GM19035 (cell line): ENCODE measurements at regions not wholly inside any gene's neighbourhood (a gene's known extent, or its start where the extent isn't known, plus 50 kb on each side); places are given as distances from the start of the nearest gene placed in this dataset.

Experiments used
- ATAC-seq: cut with Tn5 transposase; IDR thresholded peaks from one replicate; pipeline ENCODE4 v1.9.1; 2021; ENCODE audit not compliant: unreplicated experiment

GRCh38 chr18:39396168-39396567, 1830.6 kb upstream of the CELF4 start:
- ATAC-seq, result no peak

DNA sequence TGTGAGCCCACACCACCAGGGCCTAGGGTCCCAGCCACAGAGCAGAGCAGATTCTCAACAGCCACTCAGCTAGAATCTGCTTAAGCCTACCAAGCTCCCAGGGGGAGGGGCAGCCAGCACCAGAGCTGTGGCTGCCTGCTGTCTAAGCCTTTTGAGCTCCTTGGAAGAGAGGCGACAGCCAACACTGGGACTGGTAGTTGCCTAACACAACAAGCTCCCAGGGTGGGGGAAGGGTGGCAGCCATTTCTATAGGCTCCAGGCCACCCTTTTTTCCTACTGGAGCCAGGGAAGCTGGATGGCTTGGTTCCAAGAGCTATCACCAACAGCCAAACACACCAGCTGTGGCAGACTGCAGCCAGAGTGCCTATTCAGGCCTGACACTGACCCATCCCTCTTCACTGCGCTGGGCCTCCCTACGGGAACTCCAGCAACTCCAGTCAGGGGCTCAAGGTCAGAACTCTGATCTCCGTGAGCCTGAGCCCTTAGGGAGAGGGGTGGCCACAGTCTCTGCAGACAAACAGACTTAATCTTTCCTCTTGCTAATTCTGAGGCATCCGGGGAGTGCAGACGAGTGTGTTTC, 1824.3 kb upstream of the CELF4 start:
- no peak for ATAC-seq

DNA sequence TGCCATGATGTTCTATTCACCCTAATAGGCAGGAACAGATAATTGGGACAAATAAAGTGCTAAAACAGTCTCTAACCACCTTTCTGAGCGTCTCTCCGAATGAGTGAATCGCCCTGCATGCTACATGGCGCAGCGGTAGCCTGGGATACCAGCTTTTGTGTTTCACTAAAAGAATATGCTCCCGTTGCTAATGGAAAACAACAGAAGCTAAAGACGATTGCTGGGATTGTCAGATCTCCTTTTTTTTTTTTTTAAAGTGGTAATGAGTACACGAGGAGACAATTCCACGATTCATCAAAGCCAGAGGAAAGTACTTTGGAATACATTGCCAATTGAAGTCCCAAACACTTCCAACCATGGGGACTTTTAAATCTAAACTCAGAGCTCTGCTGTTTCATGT, 1815.3 kb upstream of the CELF4 start:
- no peak for ATAC-seq

GRCh38 chr18:39380186-39380725, 1814.7 kb upstream of the CELF4 start:
- ATAC-seq, result no peak

GRCh38 chr18:39375066-39375465, 1809.5 kb upstream of the CELF4 start:
- ATAC-seq, result no peak

- ATAC-seq, result no peak
These were observed 1806.4 kb upstream of the CELF4 start for GRCh38 chr18:39371996-39372395.

- no peak for ATAC-seq
These were observed 1801.1 kb upstream of the CELF4 start for GRCh38 chr18:39366656-39367055.

- ATAC-seq, result no peak
These were observed 1800.4 kb upstream of the CELF4 start for GRCh38 chr18:39365836-39366485.

- ATAC-seq, result no peak
These were observed 1794.5 kb upstream of the CELF4 start for GRCh38 chr18:39360072-39360471.

GRCh38 chr18:39359636-39360035, 1794.0 kb upstream of the CELF4 start:
- no peak for ATAC-seq

- ATAC-seq, result no peak
These were observed 1785.3 kb upstream of the CELF4 start for GRCh38 chr18:39350945-39351344.

- ATAC-seq, result no peak
These were observed 1784.2 kb upstream of the CELF4 start for GRCh38 chr18:39349801-39350200.

DNA sequence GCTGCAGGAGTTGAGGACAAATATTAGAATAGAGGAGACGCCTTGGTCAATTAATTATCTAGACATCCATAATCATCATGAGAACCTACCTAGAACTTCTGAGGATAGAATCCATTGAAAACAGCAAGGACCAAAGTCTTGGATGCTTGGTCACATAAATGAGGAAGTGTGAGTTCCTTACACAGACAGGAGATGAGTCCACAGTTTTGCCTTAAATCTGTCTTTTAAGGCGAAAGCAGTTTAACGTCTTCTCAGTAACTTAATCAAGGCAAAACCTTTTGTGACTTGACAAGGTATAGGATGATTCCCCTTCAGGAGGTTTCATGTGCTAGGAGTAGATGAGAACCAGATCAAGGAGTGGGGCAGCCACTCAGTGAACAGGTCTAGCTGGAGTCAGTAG, 1783.2 kb upstream of the CELF4 start:
- ATAC-seq, result no peak

GRCh38 chr18:39347701-39348100, 1782.1 kb upstream of the CELF4 start:
- ATAC-seq, result no peak

GRCh38 chr18:39346916-39347315, 1781.3 kb upstream of the CELF4 start:
- ATAC-seq, result no peak

DNA sequence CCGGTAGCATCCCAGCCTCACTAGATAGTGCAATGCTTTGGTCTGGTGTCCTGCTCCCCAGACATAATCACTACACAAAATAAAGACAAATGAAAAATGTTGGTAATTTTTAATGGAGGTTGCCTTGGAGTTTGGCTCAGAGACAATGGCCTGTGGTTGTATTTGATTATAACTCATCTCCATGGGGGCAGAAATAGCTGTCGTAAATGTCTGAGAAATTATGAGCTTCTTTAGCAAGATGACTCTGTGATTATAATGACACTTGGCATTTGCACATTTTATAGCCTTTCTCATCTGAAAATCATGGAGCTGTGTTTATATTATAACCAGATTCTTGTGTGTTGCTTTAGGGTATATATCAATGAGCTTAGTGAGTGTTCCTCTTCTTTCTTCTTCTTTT, 1779.7 kb upstream of the CELF4 start:
- no peak for ATAC-seq

- ATAC-seq, result no peak
These were observed 1778.9 kb upstream of the CELF4 start for GRCh38 chr18:39344487-39344886.

GRCh38 chr18:39341129-39341528, 1775.5 kb upstream of the CELF4 start:
- no peak for ATAC-seq

GRCh38 chr18:39340418-39340817, 1774.8 kb upstream of the CELF4 start:
- no peak for ATAC-seq

- no peak for ATAC-seq
These were observed 1764.1 kb upstream of the CELF4 start for GRCh38 chr18:39329496-39330275.

DNA sequence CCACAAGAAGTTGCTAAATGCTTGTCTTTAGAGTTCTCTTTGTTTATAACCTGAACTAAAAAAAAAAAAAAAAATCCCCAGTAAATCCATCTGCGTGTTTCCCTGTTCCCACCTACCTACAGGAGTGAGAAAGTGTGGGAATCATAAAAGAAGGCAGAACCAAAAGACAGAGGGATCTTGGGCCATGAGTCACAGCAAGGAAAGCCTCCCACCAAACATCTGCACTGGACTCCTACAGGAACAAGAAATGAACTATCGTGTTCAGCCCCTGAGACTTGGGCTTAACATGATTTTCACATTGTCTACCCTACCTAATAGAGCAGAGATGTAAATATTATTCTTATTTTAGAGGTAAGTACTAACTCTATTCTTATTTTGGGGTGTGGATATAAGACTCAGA, 1761.2 kb upstream of the CELF4 start:
- no peak for ATAC-seq

GRCh38 chr18:39325973-39326372, 1760.4 kb upstream of the CELF4 start:
- ATAC-seq, result no peak
